GM18868 (cell line): ENCODE measurements at regions not wholly inside any gene's neighbourhood (a gene's known extent, or its start where the extent isn't known, plus 50 kb on each side); places are given as distances from the start of the nearest gene placed in this dataset.

Source experiments
- ATAC-seq: cut with Tn5 transposase; IDR thresholded peaks from one replicate; pipeline ENCODE4 v1.9.1; 2021; ENCODE audit warnings: mild to moderate bottlenecking, moderate library complexity; ENCODE audit not compliant: unreplicated experiment

- no peak for ATAC-seq
Observed at GRCh38 chr4:130559268-130559667, 1463.3 kb downstream of the C4orf33 start.

- no peak for ATAC-seq
Observed at GRCh38 chr4:130563185-130563888, 1467.4 kb downstream of the C4orf33 start.

DNA sequence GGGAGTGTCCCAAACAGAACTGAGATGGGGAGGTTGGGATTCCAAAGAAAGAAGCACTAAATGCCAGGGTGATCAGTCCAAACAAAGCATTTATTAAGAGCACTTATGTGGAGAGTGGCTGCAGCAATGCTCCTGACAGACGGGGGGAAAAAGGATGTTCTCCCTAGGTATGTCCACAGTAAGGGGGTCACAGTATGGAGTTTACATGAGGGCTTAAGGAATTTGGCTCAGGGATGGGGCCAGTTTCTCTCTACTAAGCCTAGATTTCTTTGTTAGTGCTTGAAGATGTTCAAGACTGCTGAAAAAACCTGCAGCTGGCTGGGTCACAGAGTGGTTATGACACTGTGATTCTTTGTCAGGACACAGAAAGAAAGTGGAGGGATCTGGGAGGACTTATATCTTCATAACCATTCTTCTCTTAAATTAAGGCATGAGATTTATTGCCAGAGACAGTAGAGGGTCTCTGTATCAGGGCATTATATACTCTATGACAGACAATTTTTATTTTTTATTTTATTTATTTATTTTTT, 1468.0 kb downstream of the C4orf33 start:
- ATAC-seq, result no peak

DNA sequence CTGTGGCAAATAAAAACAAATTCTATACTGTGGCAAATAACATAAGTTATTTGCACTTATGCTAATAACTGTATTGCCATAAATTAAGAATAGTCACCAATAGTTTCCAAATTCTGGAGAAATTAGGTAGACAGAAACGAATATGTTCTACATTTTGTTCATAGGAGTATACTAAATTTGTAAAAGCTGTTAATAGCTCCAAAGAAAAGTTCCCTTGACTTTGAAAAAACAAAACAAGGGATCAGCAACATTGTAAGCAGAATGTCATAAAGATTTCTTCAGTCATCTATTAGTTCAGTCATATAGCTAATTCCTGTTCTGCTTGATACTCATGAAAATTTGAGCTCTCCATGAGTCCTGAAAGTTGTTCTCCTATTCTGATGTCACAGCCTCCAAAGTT, 1472.8 kb downstream of the C4orf33 start:
- ATAC-seq, result no peak

- ATAC-seq, result peak; percentile 66
Observed at GRCh38 chr4:130573742-130574141, 1477.8 kb downstream of the C4orf33 start.

GRCh38 chr4:130574215-130574614, 1478.3 kb downstream of the C4orf33 start:
- ATAC-seq, result no peak

DNA sequence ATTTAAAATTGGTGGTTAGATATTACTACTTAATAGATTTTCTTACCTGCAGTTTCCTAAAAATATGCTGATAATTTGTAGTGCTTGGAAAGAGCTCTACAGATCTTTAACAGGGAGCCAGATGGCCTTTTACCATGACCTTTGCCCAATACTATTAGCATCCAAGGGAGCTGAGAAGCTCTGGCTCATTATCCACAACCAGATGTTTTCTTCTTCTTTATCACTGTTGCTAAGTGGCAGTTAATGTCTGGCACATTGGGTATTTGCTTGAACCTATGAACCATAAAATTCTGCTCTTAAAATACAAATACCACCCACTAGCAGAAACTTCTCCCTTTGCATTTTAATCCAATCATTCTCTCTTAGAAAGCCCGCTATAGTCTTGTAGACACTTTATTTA, 1480.3 kb downstream of the C4orf33 start:
- ATAC-seq, result no peak

DNA sequence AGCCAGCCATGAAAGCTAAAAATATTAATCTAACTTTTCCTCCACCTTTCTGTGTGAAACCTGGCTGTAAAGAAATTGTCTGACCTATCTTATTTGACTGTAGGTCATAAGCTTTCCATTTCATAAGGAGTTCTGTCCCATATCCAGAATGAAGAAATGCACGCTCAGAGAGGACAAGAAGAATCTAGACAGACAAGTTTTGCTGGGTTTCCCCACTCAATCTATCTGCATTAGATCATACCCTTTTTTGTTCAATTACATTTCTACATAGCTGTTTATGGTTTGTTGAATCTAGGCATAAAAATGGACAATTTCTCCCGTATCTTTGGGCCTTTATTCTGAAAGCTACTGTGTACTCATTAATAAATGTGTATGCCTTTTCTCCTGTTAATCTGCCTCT, 1495.1 kb downstream of the C4orf33 start:
- ATAC-seq, result no peak

GRCh38 chr4:130600706-130601105, 1504.8 kb downstream of the C4orf33 start:
- no peak for ATAC-seq

GRCh38 chr4:130603043-130603442, 1507.1 kb downstream of the C4orf33 start:
- ATAC-seq, result no peak

- ATAC-seq, result no peak
Observed at GRCh38 chr4:130608121-130608520, 1512.2 kb downstream of the C4orf33 start.

DNA sequence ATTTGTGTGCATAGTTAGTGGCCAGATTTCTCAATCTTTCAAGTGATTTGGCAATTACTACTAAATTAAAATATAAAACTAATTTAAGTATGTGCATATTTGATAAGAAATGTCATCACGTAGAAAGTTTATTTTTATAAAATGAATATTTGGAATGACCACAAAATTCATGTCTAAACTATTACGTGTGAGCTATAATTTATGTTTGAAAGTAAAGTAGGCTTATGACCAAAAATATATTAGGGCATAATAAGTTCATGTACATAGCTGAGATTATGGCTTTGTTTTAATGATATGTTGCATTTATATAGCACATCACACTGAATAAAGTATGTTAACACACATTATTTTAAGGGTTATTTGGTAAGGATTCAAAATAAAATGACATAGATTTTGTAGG, 1532.6 kb downstream of the C4orf33 start:
- ATAC-seq, result no peak

DNA sequence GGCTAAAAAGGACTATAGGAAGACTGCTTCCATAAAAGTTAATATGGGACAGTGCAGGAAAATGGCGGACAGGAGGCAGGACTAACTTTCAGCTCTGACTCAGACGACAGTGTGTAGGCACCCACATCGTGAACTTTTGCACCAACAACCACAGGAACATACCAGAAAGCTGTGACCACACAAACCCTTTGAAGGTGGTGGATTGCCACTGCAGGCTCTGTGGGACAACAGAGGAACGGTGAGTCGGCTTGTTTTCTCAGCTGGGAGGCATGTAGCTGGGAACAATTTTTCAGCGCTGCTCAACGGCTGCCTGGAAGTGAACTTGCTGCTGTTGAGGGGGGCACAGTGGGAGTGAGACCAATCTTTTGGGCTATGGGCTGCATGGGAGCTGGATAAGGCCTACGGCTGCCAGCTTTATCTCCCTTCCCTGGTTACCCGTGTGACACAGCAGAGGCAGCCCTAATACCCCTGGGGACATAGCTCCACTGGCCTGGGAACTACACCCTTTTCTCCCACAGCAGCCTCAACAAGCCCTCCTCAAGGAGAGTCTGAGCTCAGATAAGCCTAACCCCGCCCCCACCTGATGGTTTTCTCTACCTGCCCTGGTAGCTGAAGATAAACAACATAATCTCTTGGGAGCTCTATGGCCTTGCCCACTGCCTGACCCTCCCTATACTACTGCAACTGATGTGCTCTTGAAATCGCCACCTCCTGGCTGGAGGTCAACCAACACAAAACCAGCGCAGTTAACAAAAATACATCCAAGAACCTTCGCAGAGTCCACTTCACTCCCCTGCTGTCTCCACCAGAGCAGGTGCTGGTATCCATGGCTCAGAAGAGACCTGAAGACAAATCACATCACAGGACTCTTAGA, 1537.0 kb downstream of the C4orf33 start:
- no peak for ATAC-seq

GRCh38 chr4:130636486-130636885, 1540.5 kb downstream of the C4orf33 start:
- no peak for ATAC-seq

DNA sequence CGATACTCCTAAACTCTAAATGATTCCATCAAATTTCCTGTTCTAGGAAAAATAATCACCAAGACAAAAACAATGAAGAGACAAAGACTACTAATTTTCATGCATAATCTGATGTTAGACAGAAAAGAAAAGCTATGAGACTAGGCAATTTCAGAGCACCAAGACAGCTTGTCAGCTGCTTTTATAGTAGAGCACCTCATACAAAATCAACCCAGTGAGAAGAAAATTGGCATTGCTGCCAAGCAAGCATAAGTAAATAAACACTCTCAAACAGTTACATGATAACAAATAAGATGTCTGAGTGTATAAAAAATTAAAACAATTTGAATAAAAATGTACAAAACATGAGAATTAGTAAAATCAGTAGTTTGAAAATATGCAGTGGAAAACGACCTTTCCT, 1544.6 kb downstream of the C4orf33 start:
- no peak for ATAC-seq

DNA sequence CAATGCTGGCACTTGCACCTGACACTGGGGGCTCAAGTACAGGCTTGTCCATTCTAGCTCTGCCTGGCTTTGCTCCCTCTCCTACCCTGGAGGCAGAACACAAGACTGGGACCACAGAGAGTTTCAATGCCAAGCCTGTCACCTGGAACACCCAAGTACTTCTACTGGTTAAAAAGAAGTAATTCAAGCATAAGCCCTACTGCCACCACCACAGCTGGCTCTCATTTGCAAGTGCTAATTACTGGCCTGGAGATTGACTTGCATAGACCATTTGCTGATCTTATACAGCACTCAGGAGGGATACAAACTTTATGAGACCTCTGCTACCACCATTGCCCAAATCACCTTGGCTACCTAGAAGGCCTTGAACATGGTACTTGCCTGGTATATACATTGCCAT, 1550.9 kb downstream of the C4orf33 start:
- ATAC-seq, result no peak

GRCh38 chr4:130648570-130648969, 1552.6 kb downstream of the C4orf33 start:
- no peak for ATAC-seq

GRCh38 chr4:130653842-130654241, 1557.9 kb downstream of the C4orf33 start:
- ATAC-seq, result no peak

DNA sequence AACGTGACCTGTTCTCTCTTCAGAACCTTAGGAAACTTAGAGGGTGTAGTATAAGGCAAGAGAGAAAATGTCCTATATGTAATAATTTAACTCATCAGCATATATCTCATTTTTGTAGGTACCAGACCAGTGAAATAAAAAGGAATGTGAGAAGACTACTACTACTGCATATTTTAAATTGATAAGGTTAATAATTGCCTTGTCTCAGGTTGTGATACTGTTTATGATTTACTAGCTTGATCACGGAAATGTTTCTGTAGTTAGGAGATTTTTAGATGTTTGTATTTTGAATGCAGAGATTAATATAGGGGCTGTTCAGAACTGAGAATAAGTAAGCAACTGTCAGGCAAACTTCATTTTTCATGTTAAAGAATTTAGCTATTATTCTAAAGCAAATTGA, 1563.4 kb downstream of the C4orf33 start:
- ATAC-seq, result no peak

DNA sequence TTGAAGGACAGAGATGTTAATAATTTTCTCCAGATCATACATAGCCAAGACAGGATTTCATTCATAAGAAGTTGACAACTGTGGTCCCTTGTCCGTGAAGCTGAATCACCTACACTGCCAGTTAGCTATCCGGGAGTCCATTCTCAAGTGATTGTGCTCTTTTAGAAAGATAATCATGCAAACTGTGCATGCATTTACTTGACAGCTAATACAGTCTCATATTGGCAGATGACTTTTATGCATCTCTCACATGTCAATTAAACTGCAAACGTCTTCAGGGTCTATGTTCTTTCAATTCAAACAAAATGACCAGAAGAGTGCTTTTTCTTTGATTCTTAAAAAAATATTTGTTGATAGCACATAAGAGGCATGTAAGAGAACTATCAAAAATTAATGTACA, 1572.9 kb downstream of the C4orf33 start:
- ATAC-seq, result no peak

DNA sequence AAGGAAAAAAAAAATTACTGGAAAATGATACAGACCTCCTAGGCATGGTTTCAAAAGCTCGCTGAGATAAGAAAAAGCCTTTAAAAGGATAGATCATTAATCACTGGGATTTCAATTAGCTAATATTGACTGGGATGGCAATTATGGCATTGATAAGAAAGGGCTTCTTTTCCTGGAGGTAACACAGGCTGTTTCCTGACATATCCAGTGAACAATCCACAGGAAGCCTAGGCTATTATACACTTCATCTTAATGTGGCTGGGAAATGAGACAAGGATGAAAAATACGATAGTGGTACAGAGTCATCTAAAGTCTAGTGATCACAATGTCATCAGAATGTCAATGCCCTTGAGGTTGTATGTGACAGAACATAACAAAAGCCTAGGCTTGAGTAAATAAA, 1579.3 kb downstream of the C4orf33 start:
- ATAC-seq, result no peak

DNA sequence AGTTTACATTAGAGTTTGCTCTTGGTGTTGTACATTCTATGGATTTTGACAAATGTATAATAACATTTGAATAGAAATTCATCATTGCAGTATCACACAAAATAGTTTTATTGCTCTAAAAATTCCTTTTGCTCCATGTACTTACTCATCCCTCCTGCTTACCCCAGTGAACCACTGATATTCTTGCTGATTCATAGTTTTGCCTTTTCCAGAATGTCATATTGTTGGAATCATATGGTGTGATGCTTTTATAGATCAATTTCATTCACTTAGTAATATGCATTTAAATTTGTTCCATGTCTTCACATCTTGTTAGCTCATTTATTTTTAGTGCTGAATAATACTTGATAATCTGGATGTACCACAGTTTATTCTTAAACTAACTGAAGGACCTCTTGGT, 1593.2 kb downstream of the C4orf33 start:
- no peak for ATAC-seq
